ENCODE measurements at regions not wholly inside any gene's neighbourhood (a gene's known extent, or its start where the extent isn't known, plus 50 kb on each side); places are given as distances from the start of the nearest gene placed in this dataset.

DNA sequence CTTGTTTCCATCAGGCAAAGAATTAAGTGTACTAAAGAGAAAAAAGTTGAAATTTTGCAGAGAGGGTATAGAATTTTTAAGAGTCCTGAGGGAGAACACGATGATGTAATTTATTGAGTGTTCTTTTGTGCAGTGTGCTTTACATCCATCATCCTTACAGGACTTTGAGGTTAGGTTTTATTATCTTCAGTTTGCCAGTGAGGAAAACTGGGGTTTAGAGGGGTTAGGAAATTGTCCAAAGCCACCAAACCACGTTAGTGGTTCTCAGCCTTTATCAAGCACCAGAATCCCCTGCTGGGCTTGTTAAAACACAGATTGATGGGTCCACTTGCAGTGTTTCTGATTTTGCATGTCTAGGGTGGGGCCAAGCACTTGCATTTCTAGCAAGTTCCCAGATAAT lies 277.5 kb downstream of the KCNS3 start:
- TF ChIP-seq, protein P1, sequence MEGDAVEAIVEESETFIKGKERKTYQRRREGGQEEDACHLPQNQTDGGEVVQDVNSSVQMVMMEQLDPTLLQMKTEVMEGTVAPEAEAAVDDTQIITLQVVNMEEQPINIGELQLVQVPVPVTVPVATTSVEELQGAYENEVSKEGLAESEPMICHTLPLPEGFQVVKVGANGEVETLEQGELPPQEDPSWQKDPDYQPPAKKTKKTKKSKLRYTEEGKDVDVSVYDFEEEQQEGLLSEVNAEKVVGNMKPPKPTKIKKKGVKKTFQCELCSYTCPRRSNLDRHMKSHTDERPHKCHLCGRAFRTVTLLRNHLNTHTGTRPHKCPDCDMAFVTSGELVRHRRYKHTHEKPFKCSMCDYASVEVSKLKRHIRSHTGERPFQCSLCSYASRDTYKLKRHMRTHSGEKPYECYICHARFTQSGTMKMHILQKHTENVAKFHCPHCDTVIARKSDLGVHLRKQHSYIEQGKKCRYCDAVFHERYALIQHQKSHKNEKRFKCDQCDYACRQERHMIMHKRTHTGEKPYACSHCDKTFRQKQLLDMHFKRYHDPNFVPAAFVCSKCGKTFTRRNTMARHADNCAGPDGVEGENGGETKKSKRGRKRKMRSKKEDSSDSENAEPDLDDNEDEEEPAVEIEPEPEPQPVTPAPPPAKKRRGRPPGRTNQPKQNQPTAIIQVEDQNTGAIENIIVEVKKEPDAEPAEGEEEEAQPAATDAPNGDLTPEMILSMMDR (IDR thresholded peaks at IDR 0.05): no peak
- no peak for TF ChIP-seq POLR2A (IDR thresholded peaks at IDR 0.05)
